GM04503 (cell line): ENCODE measurements at regions not wholly inside any gene's neighbourhood (a gene's known extent, or its start where the extent isn't known, plus 50 kb on each side); places are given as distances from the start of the nearest gene placed in this dataset.

Source experiments
- DNase-seq: peaks from one replicate; pipeline ENCODE4 v3.0.0-alpha.2; 2012; ENCODE audit warnings: low read depth

DNA sequence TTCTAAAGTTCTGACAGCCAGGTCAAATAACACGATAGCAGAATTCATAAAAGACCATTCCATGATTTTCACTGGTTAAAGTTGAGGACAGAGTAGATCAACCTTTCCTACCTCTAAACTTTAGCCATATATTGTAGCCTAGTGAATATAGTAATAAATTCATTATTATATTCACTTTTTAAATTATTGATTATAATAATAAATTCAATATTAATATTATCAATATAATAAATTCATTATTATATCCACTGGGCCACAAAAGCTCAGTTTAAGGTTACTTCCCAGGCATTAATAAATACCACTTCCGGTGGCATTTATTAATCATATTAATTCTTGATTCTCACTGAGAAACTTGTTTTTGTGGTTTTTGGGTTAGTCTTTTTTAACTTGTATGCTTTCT lies 85.7 kb upstream of the GPC6 start:
- no peak for DNase-seq

DNA sequence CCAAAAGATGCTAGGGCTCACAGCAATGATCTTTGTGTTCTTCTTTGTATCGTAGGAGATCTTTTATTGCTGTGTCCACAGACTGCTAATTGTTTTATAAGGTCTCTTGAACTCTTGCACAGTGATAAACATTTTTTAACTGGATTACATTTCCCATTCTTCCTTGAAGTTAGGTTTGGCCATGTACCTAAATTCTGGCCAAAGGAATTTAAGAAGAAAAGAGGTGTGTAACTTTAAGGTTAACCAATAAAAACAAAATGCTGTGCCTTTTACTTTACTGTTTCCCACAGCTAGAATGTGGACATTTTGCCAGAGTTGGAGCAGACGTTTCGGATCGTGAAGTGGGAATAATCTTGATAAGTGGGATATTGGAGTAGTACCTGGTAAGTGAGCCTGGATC lies 82.6 kb upstream of the GPC6 start:
- DNase-seq: no peak

DNA sequence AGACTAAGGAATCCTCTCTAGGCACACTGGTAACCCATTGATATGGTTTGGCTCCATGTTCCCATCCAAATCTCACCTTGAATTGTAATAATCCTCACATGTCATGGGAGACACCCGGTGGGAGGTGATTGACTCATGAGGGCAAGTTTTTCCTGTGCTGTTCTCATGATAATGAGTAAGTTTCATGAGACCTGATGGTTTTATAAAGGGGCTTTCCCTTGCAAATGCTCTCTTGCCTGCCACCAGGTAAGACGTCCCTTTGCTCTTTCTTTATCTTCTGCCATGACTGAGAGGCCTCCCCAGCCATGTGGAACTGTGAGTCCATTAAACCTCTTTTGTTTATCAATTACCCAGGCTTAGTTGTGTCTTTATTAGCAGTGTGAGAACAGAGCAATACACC lies 81.4 kb upstream of the GPC6 start:
- DNase-seq: no peak

DNA sequence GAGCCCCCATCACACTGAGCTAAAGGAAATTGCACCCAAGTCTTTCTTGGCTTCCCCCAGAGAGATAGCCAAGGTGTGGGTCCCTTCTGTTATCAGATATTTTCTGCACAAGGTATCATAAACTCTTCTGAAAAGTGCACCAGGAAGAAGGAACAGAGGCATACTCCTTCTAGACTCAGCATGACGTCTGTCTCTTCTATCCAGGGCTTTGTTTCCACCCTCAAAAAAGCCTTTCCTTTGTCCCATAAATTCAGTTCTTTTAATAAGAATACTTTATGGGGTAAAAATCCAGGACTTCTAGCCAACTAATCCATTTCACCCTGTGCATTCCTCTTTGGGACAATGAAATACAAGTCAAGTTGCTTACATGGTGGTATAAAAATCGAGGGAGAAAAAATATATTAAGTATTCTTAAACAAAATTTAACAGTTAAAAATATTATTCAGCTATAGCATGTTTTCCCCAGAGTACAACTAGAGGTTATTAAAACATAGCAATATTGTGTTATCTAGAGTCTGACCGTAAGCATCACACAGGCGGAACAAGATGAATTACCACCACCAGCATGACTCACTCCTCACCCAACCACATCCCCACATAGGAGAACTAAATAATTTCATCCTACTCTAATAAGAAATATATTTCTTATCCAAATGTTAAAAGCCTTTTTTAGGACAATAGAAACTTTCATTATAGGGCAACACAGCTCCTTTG lies 79.9 kb upstream of the GPC6 start:
- DNase-seq: no peak

DNA sequence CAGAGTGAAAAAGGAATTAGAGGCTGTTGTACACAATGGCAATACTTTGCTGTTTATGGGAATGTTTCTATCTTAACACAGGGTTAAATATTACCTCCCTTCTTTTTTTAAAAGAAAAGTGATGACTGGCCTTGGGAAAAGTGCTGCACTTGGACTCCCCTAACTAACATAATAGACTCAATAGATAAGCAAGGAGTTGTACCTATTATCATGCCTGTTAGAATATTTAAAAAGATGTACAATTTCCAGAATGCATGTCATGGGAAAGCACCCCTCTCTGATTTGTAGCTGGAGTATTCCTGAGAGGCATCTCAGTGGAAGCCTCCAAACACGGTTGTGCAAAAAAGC lies 79.3 kb upstream of the GPC6 start:
- no peak for DNase-seq

DNA sequence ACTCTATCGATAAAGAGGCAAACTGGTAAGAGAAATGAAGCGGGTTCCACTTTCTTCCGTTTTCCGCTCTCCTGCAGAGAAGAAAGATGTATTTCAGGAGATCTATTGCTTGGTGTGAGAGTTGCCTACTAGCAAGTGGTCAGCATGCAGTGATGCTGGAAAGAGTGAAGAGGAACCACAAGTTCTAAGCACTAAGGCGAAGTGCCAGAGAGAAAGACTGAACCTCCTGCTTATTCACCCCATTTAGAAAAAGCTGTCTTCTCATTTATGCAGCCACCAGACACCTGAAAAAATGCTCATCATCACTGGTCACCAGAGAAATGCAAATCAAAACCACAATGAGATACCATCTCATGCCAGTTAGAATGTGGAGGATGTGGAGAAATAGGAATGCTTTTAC lies 78.7 kb upstream of the GPC6 start:
- no peak for DNase-seq

DNA sequence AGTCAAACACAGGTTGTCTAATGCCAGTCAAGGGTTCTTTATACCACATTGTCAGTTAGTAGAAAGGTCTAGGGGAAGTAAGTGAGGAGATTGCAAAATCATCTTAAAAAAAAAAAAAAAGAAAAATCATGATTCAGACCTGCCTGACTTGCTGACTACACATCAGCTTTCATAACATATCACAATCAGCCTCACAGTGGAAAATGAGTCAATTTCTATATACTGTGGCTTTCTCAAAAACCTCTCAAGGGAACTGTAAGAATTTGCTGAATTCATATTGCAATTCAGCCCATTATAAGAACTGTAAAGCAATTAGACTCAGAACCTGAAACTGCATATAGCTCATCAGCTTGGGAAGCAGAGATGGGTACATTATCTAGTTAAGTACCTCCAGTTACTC lies 75.3 kb upstream of the GPC6 start:
- DNase-seq: peak; percentile 63

DNA sequence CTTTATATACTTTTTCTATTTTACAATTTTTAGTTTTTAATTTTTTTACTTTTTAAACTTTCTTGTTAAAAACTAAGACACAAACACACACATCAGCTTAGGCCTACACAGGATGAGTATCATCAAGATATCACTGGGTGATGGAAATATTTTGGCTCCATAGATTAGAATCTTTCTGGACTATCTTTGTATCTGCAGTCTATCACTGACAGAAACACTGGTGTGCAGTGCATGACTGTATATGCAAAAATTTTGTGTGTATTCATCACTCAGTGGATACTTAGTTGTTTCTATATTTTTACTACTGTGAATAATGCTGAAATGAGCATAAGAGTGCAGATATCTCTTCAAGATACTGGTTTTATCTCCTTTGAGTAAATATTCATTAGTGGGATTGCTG lies 68.0 kb upstream of the GPC6 start:
- no peak for DNase-seq

DNA sequence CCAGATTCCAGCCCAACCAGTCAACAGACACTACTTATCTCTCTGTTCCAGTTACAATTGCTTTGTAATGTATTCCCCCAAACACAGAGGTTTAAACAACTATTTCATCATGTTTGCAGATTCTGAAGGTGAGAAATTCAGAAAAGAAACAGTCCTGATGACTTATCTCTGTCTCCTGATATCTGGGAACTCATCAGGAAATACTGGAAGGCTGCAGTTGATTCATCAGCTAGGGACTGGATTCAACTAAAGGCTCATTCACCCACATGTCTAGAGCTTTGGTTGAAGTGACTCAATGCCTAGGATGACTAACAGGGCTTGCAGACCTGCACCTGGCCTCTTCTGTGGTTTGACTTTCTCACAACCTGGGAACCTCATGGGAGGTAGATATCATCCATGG lies 56.6 kb upstream of the GPC6 start:
- DNase-seq: peak; percentile 10

DNA sequence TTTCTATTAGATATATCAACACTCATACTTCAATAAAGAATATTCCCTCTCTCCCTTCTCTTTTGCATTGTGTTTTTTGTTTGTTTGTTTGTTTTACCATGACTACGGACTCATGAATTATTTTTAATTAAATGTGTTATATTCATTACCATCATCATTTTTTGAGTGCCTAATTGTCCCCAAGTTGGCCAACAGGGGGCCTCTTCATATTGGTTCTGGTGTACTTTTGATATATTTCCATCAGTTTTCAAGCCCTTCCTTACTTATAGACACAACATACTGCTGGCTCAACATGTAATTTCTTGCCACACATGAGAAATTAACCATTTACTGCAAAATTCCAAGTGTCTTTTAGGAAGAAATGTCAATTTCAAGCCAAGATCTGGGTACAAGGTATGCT lies 54.5 kb upstream of the GPC6 start:
- DNase-seq: no peak

DNA sequence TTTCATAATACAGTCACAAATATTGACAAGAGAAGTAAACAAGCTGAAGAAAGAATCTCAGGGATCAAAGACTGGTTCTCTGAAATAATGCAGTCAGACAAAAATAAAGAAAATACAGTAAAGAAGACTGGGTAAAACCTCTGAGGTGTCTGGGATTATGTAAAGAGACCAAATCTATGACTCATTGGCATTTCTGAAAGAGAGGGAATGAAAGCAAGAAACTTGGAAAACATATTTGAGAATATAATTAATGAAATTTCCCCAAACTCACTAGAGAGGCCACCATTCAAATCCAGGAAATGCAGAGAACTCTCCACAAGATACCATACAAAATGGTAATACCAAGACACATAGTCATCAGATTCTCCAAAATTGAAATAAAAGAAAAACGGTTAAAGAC lies 53.0 kb upstream of the GPC6 start:
- DNase-seq: no peak

DNA sequence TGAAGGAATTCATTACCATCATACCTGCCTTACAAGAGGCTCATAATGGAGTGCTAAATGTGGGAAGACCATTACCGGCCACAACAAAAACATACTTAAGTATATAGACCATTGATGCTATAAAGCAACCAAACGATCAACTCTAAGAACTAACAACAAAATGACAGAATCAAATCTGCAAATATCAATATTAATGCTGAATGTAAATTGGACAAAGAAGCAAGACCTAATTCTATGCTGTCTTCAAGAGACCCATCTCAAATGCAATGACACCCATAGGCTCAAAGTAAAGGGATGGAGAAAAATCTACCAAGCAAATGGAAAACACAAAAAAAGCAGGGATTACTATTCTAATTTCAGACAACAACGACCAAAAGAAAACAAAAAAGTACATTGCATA lies 52.3 kb upstream of the GPC6 start:
- no peak for DNase-seq
